GM20000 (cell line): ENCODE measurements at regions not wholly inside any gene's neighbourhood (a gene's known extent, or its start where the extent isn't known, plus 50 kb on each side); places are given as distances from the start of the nearest gene placed in this dataset.

ENCODE experiments used
- DNase-seq: peaks from one replicate; pipeline ENCODE4 v3.0.0; 2012; ENCODE audit warnings: low spot score
- TF ChIP-seq, protein P1 (sequence below): IDR thresholded peaks from 2 replicates; pipeline ENCODE4 v1.5.1; 2012; ENCODE audit warnings: mild to moderate bottlenecking, control low read depth; ENCODE audit errors: extremely low read depth, missing control alignments

DNA sequence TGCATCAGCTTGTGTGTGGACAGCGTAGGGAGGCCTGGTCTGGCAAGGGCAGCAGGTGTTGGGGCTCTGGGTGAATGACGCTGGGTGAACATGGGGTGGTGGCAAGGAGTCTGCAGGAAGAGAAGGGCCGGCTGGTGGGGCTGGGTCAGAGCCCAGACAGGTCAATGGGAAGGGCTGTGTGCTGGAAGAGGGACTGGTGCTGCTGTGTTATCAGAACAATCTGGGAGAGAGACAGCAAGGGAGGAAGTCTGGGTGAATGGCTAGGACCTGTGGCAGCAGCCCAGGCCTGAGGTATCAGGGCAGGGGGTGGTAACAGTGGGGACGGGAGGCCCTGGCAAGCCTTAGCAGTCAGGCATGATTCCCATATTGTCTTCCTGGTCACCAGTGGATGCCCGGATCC is 206.7 kb downstream of the SNX19 start:
- DNase-seq = no peak
- TF ChIP-seq, protein P1, sequence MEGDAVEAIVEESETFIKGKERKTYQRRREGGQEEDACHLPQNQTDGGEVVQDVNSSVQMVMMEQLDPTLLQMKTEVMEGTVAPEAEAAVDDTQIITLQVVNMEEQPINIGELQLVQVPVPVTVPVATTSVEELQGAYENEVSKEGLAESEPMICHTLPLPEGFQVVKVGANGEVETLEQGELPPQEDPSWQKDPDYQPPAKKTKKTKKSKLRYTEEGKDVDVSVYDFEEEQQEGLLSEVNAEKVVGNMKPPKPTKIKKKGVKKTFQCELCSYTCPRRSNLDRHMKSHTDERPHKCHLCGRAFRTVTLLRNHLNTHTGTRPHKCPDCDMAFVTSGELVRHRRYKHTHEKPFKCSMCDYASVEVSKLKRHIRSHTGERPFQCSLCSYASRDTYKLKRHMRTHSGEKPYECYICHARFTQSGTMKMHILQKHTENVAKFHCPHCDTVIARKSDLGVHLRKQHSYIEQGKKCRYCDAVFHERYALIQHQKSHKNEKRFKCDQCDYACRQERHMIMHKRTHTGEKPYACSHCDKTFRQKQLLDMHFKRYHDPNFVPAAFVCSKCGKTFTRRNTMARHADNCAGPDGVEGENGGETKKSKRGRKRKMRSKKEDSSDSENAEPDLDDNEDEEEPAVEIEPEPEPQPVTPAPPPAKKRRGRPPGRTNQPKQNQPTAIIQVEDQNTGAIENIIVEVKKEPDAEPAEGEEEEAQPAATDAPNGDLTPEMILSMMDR = no peak

DNA sequence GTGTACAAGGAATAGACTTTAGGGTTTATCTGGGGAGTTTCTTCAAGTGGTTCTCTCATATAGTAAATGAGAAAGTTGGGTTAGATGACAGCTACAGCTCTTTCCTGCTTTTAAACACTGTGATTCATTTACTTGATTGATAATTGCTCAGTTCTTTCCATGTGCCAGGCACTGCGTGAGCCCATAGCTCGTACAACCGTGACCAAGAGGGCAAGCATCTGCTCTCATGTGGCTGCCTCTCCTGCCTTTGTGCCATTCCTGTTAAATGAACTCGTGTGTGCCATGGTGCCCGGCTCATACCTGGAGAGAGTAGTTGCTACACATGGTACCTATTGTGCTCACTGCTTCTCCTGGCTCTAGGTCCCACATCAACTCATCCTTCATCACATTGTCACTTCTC is 206.3 kb downstream of the SNX19 start:
- TF ChIP-seq, protein P1 = no peak
- DNase-seq = no peak

DNA sequence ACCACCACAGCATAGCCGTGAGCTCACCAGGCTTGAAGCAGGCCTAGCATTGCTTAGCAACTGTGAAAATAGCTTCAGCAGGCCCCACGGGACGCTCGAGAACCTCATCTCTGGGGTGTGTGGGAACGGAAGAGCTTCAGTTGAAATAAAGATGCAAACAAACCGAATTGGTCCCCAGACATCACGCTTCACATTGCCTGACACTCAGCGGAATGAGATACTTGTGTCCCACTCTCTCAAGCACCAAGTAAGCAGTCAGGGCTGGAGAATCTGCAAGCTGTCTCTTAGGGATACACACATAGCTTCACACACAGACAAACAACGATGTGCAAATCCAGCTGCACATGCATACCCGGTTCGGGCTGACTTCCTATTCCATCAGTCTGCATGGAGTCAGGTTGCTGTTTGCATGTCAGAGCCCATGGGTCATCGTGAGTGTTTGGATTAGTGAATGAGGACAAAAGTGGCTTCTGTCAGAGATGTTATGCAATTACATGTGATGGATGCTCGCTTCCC is 205.7 kb downstream of the SNX19 start:
- DNase-seq = no peak
- TF ChIP-seq, protein P1 = no peak

DNA sequence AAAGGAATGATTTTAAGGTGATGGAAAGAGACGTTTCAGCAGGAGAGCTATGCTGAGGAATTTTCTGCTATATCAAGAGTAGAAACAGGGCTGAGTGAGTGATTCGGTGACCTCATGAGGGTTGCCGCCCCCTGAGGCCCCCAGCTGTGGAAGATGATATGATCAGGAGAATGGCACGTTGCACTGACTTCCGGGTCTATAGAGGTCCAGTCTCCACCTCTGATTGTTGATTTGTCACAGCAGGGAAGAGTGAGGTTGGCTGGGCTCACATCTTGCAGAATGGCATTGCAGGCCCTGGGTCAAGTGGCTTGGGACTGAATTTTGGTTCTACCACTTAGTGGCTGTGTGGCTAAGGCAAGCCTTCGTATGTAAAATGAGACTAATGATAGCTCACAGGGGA is 205.1 kb downstream of the SNX19 start:
- TF ChIP-seq, protein P1 = no peak
- no peak for DNase-seq

DNA sequence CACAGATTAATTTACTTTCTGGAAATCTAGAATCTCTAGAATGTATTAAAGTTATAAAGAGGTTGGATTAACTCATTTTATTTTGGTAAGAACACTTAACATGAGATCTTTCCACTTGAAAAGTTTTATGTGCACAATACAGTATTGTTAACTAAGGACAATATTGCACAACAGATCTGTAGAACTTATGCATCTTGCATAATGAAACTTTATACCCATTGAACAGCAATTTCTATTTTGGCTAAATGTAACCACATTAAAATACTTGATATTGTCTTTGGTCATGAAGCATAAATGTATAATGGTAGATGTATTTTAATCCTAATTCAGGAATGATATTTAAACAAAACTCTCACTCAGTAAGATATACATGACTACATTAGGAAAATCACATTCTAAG is 203.8 kb downstream of the SNX19 start:
- TF ChIP-seq, protein P1 = no peak
- DNase-seq = no peak

DNA sequence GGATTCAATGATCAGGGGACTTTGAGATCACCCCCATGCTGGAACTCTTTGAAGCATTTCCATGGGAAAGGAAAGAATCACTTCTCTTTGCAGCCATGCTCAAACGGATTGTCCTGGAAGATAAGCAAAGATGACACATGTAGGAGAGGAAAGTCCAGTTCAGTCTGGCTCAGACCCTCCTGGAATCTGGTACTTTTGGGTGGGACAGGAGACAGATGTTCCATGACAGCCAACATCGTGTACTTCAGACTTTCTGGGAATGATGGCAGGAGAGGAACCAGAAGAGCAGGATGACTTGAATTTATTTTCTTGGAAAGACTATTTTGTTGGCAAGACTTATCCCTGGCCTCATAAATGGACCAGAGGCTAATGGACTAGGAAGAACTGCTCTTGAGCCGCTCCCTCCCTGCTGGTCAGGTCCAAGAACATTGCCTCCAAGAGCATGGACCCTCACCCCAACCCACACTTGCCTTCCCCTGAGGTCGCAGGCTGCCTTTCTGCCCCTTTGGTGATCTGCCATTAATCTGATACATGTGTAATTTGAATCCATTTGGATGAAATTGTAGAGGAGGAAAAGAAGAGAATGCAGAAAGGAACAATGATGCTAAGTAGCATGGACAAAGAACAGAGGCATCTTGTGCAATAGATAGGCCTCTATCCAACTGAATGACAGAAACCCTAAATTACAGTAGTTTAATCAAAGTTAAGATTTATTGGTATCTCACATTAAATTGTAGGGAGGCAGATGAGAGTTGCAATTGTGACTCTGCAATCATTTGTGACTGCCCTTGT is 201.0 kb downstream of the SNX19 start:
- TF ChIP-seq, protein P1 = no peak

DNA sequence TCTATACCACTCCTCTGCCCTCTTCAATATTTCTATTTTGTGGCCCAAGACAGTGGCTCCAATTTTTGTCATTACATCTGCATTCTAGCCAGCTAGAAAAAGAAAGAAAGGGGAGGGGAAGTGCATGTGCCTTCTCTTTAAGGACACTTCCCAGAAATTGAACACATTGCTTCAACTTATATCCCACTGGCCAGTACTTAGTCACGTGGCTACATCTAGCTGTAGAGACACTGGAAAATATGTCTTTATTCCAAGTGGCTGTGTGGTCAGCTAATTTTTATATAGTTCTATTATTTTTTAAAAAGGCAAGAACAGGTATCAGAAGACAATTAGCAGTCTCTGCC is 200.4 kb downstream of the SNX19 start:
- TF ChIP-seq, protein P1 = no peak
- DNase-seq = no peak

More for the DNA sequence above, 201.0 kb downstream of the SNX19 start:
- DNase-seq = no peak
